ENCODE measurements at regions not wholly inside any gene's neighbourhood (a gene's known extent, or its start where the extent isn't known, plus 50 kb on each side); places are given as distances from the start of the nearest gene placed in this dataset.

DNA sequence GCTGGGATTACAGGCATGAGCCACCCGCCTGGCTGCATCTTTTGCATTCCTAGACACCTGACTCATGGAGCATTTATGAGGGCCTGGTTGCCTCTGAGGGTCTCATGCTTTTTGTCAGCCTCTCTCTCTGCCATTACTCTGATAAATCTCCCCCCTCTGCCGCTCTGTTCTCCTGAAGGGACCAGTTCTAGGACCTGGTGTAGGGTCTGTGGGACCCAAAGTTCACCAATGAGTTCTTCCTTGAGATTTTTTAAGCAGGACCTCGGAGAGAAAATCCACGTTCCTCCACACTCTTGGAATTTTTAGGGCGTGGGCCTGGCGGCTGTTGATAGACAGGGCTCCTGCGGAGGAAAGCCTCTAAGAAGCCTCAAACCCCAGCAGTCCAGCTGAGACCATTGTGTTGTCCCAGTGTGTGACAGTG is 91.9 kb upstream of the ERRFI1 start:
- no peak for TF ChIP-seq MAZ (IDR thresholded peaks at IDR 0.05; ENCODE audit: borderline replicate concordance, low read depth, low read length)
- no peak for TF ChIP-seq MXI1 (IDR thresholded peaks at IDR 0.05; ENCODE audit: borderline replicate concordance, low read depth, low read length)
- no peak for TF ChIP-seq CHD1 (IDR thresholded peaks at IDR 0.05; ENCODE audit: low read depth, low read length)
- no peak for TF ChIP-seq SMC3 (IDR thresholded peaks at IDR 0.05; ENCODE audit: low read depth, low read length)
- TF ChIP-seq, protein P1, sequence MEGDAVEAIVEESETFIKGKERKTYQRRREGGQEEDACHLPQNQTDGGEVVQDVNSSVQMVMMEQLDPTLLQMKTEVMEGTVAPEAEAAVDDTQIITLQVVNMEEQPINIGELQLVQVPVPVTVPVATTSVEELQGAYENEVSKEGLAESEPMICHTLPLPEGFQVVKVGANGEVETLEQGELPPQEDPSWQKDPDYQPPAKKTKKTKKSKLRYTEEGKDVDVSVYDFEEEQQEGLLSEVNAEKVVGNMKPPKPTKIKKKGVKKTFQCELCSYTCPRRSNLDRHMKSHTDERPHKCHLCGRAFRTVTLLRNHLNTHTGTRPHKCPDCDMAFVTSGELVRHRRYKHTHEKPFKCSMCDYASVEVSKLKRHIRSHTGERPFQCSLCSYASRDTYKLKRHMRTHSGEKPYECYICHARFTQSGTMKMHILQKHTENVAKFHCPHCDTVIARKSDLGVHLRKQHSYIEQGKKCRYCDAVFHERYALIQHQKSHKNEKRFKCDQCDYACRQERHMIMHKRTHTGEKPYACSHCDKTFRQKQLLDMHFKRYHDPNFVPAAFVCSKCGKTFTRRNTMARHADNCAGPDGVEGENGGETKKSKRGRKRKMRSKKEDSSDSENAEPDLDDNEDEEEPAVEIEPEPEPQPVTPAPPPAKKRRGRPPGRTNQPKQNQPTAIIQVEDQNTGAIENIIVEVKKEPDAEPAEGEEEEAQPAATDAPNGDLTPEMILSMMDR (conservative IDR thresholded peaks at IDR 0.05; ENCODE audit: low read depth, low read length) = no peak
- no peak for TF ChIP-seq RFX5 (IDR thresholded peaks at IDR 0.05; ENCODE audit: low read depth, low read length)
- TF ChIP-seq FOS (IDR thresholded peaks at IDR 0.05; ENCODE audit: low read depth, low read length) = no peak
- TF ChIP-seq POLR2A (IDR thresholded peaks at IDR 0.05; ENCODE audit: low read depth, low read length) = no peak
- TF ChIP-seq RCOR1 (IDR thresholded peaks at IDR 0.05; ENCODE audit: insufficient replicate concordance, low read length) = no peak
- TF ChIP-seq, protein P2, sequence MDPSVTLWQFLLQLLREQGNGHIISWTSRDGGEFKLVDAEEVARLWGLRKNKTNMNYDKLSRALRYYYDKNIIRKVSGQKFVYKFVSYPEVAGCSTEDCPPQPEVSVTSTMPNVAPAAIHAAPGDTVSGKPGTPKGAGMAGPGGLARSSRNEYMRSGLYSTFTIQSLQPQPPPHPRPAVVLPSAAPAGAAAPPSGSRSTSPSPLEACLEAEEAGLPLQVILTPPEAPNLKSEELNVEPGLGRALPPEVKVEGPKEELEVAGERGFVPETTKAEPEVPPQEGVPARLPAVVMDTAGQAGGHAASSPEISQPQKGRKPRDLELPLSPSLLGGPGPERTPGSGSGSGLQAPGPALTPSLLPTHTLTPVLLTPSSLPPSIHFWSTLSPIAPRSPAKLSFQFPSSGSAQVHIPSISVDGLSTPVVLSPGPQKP (IDR thresholded peaks at IDR 0.05; ENCODE audit: borderline replicate concordance, low read depth, low read length) = no peak
- no peak for TF ChIP-seq MAFK (IDR thresholded peaks at IDR 0.05; ENCODE audit: low read depth, low read length)
- TF ChIP-seq CEBPB (IDR thresholded peaks at IDR 0.05; ENCODE audit: low read depth, low read length) = no peak
- TF ChIP-seq RAD21 (IDR thresholded peaks at IDR 0.05; ENCODE audit: low read length) = no peak
- TF ChIP-seq NFE2L2 (IDR thresholded peaks at IDR 0.05; ENCODE audit: low read depth, low read length) = no peak
- TF ChIP-seq, protein P3, sequence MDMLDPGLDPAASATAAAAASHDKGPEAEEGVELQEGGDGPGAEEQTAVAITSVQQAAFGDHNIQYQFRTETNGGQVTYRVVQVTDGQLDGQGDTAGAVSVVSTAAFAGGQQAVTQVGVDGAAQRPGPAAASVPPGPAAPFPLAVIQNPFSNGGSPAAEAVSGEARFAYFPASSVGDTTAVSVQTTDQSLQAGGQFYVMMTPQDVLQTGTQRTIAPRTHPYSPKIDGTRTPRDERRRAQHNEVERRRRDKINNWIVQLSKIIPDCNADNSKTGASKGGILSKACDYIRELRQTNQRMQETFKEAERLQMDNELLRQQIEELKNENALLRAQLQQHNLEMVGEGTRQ (IDR thresholded peaks at IDR 0.05; ENCODE audit: low read depth, low read length) = no peak
- TF ChIP-seq BHLHE40 (IDR thresholded peaks at IDR 0.05; ENCODE audit: low read depth, low read length) = no peak
- in situ Hi-C loops (cut with MboI; ENCODE audit: low sequenced_read_pairs) = no loop called here
- 95% methylated on average over 6 of the region's 7 CpGs; no CpG with 5 or more reads in 1 of the 2 experiments for WGBS, 2 experiments (ENCODE audit: extremely low coverage in 2 of 2, insufficient read length in 1 of 2)
- H2BK15ac ChIP-seq (ENCODE audit: low read depth, low read length) = peak overlapping the region; percentile 72; the same call in 2 of the 3 replicates
- BruUV-seq (replicated peaks) = no TSS peak
- no peak overlapping the region for H3K23ac ChIP-seq (ENCODE audit: low read depth, low read length)
- H4K8ac ChIP-seq (ENCODE audit: low read depth in 2 of 2, low read length in 2 of 2) = peak overlapping the region; percentile 51 to 86
- no peaks in the 10 kb centered on the region for H4K20me1 ChIP-seq (ENCODE audit: insufficient read depth, low read length)
- H2AFZ ChIP-seq (replicated peaks; ENCODE audit: low read length, poor library complexity) = no peak overlapping the region
- H3K79me1 ChIP-seq (ENCODE audit: low read depth in 1 of 2, low read length in 2 of 2) = no peaks in the 10 kb centered on the region
- H3K9me1 ChIP-seq (ENCODE audit: insufficient read depth, low read length) = peaks cover 23% of the 10 kb centered on the region
- 0 out of 2 replicates have a peak overlapping the region, but pooled peaks have one; percentile 45 for H3K56ac ChIP-seq (ENCODE audit: extremely low read depth, insufficient read depth, low read length)
- DNase-seq = no peak
- CTCF ChIA-PET = interaction anchor here (1.4 kb wide), 1 partner anchor 16 kb away, joined by 3 read pairs; no protein-coding TSS in a partner anchor
- H3K36me3 ChIP-seq (ENCODE audit: control insufficient read depth, insufficient read depth, low read length) = no peaks in the 10 kb centered on the region
- intact Hi-C loops (cut with micrococcal nuclease) = loop anchor here (5.0 kb wide), 1 partner anchor 91 kb away; the partner anchor contains the start of gene ERRFI1
- H2AK9ac ChIP-seq (replicated peaks; ENCODE audit: low read depth, low read length, poor library complexity) = peak overlapping the region; percentile 43
- peak overlapping the region; percentile 75 for H3K14ac ChIP-seq (replicated peaks; ENCODE audit: low read depth, low read length)
- dilution Hi-C loops (cut with HindIII; ENCODE audit: low sequenced_read_pairs, unreplicated experiment) = no loop called here
- H3K27ac ChIP-seq (ENCODE audit: insufficient read depth, low read length) = peak overlapping the region; percentile 87
- no peak overlapping the region for H3K4me3 ChIP-seq (ENCODE audit: insufficient read depth, low read depth, low read length)
- POLR2A ChIA-PET (ENCODE audit: unreplicated experiment) = no interaction called here
- peak overlapping the region; percentile 80 for H2BK20ac ChIP-seq (ENCODE audit: low read depth, low read length)
- ATAC-seq (ENCODE audit: low read depth) = no peak
- no peaks in the 10 kb centered on the region for H3K9me3 ChIP-seq (ENCODE audit: control insufficient read depth, insufficient read depth, low read length)
- peak overlapping the region; percentile 93 for H4K91ac ChIP-seq (ENCODE audit: insufficient read depth, low read depth, low read length)
- H3K18ac ChIP-seq (ENCODE audit: low read depth, low read length) = peak overlapping the region; percentile 49
- H2AK5ac ChIP-seq (ENCODE audit: low read depth, low read length) = peak overlapping the region; percentile 97
- peak overlapping the region; percentile 74 for H2BK120ac ChIP-seq (ENCODE audit: low read depth, low read length)
- H2BK5ac ChIP-seq (ENCODE audit: low read depth, low read length, poor library complexity, severe bottlenecking) = peak overlapping the region; percentile 71
- H4K5ac ChIP-seq (ENCODE audit: low read depth, low read length) = peak overlapping the region; percentile 57
- H3K4me1 ChIP-seq (ENCODE audit: control insufficient read depth, insufficient read depth, low read length) = peaks cover 43% of the 10 kb centered on the region
- peak overlapping the region; percentile 80 for H3K4ac ChIP-seq (ENCODE audit: low read depth, low read length)
- no peaks in the 10 kb centered on the region for H3K27me3 ChIP-seq (ENCODE audit: control insufficient read depth, insufficient read depth, low read length)
- no peak overlapping the region for H3K4me2 ChIP-seq (ENCODE audit: low read depth, low read length)
- 0 out of 2 replicates have a peak overlapping the region, but pooled peaks have one; percentile 9 for H3K9ac ChIP-seq (ENCODE audit: low read depth, low read length)
